ENCODE measurements at regions not wholly inside any gene's neighbourhood (a gene's known extent, or its start where the extent isn't known, plus 50 kb on each side); places are given as distances from the start of the nearest gene placed in this dataset.

DNA sequence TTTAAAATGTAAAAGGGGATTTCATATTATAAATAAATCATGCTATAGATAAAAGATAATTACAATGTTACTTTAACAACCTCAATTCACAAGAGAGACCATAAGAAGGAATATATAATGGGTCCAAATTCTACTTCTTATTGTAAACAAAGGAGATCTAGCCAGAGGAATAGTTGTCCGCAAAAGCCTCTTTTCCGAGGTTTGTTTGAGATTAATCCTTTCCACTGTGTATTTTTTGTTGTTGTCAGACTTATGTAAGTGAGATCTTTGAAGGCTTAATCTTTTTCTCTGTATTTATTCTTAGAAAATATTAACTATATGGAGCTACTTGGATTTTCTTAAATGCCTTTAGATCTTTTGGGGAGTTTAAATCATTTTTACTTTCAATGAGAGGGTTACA is 1299.3 kb upstream of the WWC1 start:
- TF ChIP-seq, protein P1, sequence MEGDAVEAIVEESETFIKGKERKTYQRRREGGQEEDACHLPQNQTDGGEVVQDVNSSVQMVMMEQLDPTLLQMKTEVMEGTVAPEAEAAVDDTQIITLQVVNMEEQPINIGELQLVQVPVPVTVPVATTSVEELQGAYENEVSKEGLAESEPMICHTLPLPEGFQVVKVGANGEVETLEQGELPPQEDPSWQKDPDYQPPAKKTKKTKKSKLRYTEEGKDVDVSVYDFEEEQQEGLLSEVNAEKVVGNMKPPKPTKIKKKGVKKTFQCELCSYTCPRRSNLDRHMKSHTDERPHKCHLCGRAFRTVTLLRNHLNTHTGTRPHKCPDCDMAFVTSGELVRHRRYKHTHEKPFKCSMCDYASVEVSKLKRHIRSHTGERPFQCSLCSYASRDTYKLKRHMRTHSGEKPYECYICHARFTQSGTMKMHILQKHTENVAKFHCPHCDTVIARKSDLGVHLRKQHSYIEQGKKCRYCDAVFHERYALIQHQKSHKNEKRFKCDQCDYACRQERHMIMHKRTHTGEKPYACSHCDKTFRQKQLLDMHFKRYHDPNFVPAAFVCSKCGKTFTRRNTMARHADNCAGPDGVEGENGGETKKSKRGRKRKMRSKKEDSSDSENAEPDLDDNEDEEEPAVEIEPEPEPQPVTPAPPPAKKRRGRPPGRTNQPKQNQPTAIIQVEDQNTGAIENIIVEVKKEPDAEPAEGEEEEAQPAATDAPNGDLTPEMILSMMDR (IDR thresholded peaks at IDR 0.05; ENCODE audit: low read depth, low read length) = no peak
- TF ChIP-seq, protein P2, sequence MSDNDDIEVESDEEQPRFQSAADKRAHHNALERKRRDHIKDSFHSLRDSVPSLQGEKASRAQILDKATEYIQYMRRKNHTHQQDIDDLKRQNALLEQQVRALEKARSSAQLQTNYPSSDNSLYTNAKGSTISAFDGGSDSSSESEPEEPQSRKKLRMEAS (IDR thresholded peaks at IDR 0.05; ENCODE audit: low read depth, low read length) = no peak
- TF ChIP-seq POLR2A (IDR thresholded peaks at IDR 0.05; ENCODE audit: extremely low read depth, insufficient read length) (no peak), MYC (IDR thresholded peaks at IDR 0.05; ENCODE audit: low read depth, low read length) (no peak)
- no peak for DNase-seq (ENCODE audit: low read depth)
- no peak overlapping the region for H3K4me3 ChIP-seq (ENCODE audit: low read depth, low read length)

DNA sequence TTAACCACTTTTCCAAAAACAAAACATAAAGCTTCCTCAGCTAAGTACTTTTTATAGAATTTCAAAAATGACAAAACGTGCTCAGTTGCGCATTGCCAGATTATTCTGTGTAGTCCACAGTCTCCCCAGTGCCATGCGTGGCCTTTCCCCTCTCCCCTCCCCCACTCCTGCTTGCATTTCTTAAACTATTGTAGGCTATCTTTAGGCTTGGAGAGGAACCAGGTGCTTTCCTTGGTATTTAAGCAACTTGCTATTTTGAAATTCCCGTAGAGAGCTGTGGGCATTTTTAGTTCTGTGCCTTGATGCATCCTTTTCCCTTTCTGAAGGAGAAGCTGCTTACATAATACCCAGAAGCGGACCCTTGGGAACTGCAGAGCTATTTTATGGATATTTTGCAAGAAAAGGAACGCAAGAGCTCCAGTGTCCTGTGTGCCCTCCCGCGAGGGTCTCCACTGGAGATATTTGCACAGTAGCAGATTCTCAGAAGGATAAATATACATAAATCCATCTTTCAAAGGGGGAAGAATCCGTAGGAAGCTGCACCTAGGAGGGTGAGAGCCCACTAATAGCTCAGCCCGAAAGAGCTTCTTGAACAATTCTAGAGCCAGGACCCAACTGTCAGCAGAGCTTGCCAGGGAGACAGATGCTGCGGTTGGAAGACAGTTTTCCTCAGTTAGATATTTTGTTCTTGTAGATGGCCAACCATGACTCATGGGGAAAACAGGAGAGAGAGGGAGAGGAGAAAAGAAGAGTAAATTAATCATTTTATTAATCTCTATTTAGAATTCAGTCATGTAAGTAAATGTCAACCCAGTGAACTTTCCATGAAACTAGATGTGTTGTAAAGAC is 1298.3 kb upstream of the WWC1 start:
- TF ChIP-seq, protein P2 (IDR thresholded peaks at IDR 0.05; ENCODE audit: low read depth, low read length) = no peak
- TF ChIP-seq MYC (IDR thresholded peaks at IDR 0.05; ENCODE audit: low read depth, low read length) (no peak), POLR2A (IDR thresholded peaks at IDR 0.05; ENCODE audit: extremely low read depth, insufficient read length) (no peak)
- TF ChIP-seq, protein P1 (IDR thresholded peaks at IDR 0.05; ENCODE audit: low read depth, low read length) = no peak

DNA sequence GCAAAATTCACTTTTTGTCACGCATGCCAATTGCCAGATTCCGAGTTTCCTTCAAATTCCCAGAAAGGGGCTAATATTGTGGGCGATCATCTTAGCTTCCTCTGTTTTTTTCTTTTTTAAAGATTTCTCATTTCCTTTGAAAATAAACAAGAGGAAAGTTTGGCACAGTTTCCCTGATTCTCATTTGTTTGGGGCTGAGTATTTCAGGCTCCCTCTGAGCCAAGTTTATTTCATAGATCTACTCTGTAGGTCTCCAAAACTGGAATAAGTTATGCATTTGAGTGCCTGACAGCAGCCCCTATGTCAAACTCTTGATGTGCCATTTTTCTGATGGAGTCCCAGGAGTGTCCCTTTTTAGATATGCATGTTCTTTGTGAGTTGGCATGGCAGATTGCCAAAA is 1297.2 kb upstream of the WWC1 start:
- TF ChIP-seq MYC (IDR thresholded peaks at IDR 0.05; ENCODE audit: low read depth, low read length) = no peak
- TF ChIP-seq, protein P2 (IDR thresholded peaks at IDR 0.05; ENCODE audit: low read depth, low read length) = no peak
- TF ChIP-seq, protein P1 (IDR thresholded peaks at IDR 0.05; ENCODE audit: low read depth, low read length) = no peak
- TF ChIP-seq POLR2A (IDR thresholded peaks at IDR 0.05; ENCODE audit: extremely low read depth, insufficient read length) = no peak
- no peak overlapping the region for H3K4me3 ChIP-seq (ENCODE audit: low read depth, low read length)
- no peak for DNase-seq (ENCODE audit: low read depth)

More for the DNA sequence above, 1298.3 kb upstream of the WWC1 start:
- H3K4me3 ChIP-seq (ENCODE audit: low read depth, low read length) = no peak overlapping the region
- DNase-seq (ENCODE audit: low read depth) = no peak

DNA sequence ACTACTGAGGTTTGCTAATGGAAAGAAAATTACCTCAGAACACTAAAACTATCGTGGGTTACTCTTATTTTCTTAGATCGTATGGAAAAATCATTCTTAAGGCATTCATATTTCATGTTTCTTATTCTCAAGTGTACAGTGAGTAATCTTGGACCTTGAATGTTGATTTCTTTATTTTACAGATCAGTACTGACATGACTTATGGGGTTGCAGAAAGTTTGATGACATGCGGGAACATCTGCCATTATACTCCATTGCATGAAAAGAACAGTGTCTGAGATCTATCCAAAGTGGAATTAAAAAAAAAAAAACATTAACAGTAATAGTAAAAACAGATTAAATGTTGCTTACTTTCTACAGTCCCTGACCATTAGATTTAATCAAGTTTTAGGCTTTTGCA is 1290.2 kb upstream of the WWC1 start:
- H3K4me3 ChIP-seq (ENCODE audit: low read depth, low read length) = no peak overlapping the region
- no peak for TF ChIP-seq MYC (IDR thresholded peaks at IDR 0.05; ENCODE audit: low read depth, low read length)
- DNase-seq (ENCODE audit: low read depth) = no peak

DNA sequence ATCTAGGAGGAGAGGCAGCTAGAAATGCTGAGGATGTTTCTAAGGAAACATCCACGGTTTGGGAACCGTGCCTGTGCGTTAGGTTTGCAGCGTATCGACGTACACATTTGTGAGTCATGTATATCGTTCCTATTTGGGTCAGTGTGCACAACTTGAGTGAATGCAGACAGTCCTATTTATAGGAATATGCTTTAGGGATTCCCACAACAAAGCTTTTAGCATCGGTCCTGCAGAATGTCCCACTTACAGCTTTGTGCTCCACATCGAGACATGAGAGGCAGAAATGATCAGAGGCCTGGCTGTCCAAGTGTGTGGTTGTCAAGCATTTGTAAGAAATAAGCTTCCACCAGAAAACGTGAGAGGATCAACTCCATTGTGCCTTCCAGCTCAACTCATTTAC is 1282.7 kb upstream of the WWC1 start:
- H3K4me3 ChIP-seq (ENCODE audit: low read depth, low read length) = no peak overlapping the region
- TF ChIP-seq MYC (IDR thresholded peaks at IDR 0.05; ENCODE audit: low read depth, low read length) (no peak), POLR2A (IDR thresholded peaks at IDR 0.05; ENCODE audit: extremely low read depth, insufficient read length) (no peak)
- TF ChIP-seq, protein P2 (IDR thresholded peaks at IDR 0.05; ENCODE audit: low read depth, low read length) = no peak
- TF ChIP-seq, protein P1 (IDR thresholded peaks at IDR 0.05; ENCODE audit: low read depth, low read length) = no peak
- no peak for DNase-seq (ENCODE audit: low read depth)

DNA sequence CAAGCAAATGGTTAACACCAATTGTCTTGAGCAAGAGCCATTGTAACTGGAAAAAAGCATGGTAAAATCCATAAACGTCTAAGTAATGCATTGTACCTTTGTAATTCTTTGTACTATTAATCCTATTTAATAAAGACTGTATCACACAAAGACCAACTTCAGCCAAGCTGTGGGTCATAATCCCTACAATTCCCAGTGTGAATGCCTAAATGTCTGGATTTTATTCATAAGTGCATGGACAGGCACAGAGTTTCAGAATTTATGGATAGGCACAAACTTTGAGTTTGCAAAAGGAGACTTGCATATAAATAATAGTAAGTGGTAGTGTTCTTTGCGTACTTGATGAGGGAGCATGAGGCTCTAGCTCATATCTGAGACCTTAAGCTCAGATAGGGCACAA is 1280.2 kb upstream of the WWC1 start:
- DNase-seq (ENCODE audit: low read depth) = no peak
- no peak for TF ChIP-seq POLR2A (IDR thresholded peaks at IDR 0.05; ENCODE audit: extremely low read depth, insufficient read length)
- TF ChIP-seq, protein P1 (IDR thresholded peaks at IDR 0.05; ENCODE audit: low read depth, low read length) = no peak
- TF ChIP-seq, protein P2 (IDR thresholded peaks at IDR 0.05; ENCODE audit: low read depth, low read length) = no peak
- H3K4me3 ChIP-seq (ENCODE audit: low read depth, low read length) = no peak overlapping the region

Data from NB4 (cell line).